ENCODE measurements at regions not wholly inside any gene's neighbourhood (a gene's known extent, or its start where the extent isn't known, plus 50 kb on each side); places are given as distances from the start of the nearest gene placed in this dataset.
A peak's percentile ranks its signal among the peaks of the same experiment; 100 is the strongest.

DNA sequence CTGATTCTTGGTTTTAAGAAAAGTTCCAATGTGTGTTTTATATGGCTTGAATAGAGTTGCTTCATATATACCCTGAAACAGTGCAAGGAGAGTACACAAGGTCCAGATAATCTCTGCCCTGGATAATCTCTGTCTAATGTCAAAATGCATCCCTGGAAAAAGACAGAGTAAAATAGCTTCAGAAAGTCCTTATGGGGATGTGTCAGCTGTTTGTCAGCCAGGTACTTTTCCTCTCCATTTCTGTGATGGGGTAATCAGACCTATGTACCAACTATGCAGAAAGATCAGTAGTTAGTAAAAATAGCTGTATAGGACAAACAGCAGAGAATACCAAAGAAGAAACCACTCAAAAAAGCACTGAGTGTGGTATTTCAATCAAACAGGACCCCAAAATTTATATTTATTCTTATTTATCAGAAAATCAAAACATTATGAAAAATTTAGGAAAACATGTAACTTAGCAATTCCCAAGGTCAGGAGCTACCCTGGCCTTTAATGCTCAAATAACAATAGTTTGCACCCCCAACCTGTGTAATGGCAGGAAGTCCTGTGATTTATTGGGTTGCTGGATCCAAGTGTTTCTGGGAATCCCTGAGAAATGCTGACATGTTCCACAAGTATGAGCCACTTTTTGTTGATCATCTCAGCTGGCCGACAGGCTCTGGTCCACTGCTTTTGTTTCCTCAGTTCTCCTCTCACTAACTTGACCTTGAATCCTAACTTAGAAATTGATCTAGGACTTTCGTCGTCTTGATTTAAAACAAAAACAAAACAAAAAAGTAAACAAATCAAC is 69.6 kb downstream of the MDH1 start:
- DNase-seq (ENCODE audit: low spot score), result no peak

DNA sequence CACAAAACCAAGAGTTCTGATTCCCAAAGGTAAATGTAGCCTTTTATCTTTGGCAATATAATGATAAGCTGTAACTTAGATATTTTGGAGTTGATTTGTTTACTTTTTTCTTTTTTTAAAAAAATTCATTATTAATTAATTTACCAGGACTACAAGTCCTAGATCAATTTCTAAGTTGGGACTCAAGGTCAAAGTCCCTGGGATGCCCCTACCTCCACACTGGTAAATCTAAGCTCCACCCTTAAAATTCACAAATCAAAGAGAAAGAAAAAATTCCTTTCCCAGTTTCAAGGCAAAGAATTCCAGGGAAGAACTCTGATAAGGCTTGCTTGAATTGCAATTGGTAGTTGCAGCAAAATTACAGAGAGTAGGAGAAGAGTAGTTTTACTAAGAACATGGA is 71.3 kb downstream of the MDH1 start:
- no peak for DNase-seq (ENCODE audit: low spot score)

DNA sequence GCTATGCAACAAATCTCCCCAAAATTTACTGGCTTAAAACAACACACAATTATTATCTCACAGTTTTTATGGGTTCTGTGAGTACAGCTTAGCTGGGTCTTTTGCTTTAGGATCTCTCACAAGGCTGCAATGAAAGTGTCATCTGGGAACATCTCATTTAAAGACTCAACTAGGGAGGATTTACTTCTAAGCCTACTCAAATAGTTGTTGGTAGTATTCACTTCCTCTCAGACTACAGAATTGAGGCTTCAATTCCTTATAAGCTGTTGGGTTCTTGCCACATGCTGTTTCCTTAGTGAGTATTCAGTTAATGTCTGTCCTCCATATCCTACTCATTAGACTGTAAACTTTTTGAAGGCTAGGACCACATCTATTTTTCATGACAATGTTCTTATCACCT is 72.3 kb downstream of the MDH1 start:
- DNase-seq (ENCODE audit: low spot score), result peak; percentile 32

DNA sequence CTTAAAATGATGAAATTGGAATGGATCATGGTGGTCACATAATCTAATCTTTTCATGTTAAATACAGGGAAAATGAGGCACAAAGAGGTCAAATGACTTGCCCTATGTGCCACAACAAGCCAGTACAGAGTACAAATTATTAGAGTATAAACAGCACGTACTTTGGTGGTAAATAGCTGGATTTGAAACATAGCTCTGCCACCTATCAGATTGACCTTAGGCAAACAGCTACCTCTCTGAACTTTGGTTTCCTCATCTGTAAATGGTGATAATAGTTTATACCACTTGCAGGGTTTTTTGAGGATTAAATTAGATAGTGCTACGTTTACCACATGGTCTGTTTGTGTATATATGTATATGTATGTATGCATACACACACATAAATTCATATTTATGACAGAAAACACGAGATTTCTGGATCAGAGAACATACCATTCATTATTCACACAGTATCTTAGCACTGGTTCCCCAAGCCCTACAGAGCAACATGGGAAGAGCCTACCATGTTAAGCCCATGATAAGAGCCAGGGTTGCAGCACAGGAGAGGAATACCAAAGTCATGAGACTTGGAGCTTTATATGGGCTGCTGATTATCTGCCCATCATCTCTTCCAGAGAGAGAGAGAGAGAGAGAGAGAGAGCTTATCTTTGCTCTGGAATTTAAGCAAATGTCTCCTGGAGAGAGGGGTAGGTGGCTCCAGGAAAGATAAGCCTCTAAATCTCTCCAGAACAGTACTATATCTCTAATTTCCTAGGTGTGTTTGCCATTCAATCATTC is 73.5 kb downstream of the MDH1 start:
- DNase-seq (ENCODE audit: low spot score), result no peak

DNA sequence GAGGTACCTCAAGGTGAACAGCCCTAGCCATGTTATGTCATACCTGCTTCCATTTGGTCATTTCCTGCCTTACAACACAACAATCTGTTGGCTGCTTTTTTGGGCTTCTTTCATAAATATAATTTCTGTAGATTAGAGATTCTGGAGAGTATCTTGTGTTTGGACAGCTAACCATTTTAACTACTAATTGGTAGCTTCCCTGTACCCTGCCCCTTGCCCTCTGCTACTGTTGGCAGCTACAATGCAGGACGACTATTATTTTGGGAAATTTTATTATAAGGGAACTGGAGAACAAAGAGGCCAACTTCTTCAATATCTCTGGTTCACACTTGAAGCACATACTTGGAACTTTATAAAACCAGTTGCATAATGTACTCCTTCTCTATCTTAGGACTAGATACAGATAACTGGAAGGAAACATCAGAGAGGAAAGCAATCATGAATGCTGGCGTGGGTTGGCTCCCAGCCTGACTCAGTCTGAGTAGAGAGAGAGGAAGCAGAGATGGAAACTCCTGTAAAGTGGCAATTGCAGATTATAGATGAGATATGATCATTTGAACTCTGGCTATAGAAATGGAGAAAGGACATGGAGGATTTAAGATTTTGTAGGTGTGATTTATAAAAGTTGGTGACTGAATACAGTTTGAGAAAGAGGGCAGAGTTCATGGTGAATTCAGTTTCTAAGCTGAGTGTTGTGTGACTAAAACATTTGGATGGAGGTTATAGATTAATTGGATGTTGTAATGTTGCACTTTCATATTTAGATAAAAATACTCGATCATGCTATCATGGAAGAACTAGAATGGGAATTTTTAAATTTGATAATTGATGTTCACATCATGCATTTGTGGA is 74.5 kb downstream of the MDH1 start:
- DNase-seq (ENCODE audit: low spot score), result no peak

DNA sequence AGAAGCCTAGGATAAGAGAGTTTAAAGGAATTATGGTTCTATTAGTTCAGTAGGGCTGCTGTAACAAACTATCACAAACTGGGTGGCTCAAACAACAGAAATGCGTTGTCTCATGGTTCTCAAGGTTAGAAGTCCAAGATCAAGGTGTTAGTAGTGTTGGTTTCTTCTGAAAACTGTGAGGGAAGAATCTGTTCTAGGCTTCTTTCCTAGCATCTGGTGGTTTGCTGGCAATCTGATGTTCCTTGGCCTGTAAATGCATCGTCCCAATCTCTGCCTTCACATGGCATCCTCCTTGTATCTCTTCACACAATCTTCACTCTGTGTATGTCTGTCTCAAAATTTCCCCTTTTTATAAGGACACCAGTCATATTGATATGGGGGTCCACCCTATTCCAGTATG is 76.3 kb downstream of the MDH1 start:
- DNase-seq (ENCODE audit: low spot score), result no peak

DNA sequence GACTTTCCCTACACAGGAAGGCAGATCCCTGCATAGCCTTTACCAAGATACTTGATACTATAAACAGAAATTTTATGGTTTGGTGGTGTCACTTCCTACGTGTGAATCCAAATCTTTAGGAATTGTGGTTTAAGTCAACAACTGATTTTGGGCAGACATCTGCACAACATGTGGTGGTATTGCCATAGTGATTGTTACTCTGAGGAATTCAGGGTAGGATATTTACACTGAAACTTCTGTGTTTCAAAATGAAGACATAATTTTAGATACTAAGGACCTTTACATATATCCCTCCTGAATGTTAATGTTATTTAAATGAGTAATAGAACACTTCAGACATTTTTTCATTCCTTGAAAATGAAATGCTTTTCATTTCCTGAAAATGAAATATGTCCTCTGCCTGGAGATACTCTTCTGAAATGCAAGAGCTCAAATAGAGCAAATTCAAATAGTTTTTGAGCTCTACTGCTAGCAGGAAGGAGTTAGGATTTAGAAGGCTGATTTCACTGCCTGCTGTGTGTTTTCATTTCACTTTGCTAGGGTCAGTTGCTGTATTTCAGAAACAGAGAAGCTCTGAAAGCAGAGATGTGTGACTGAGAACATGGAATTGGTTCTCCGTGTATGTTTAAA is 77.2 kb downstream of the MDH1 start:
- DNase-seq (ENCODE audit: low spot score), result peak; percentile 39

DNA sequence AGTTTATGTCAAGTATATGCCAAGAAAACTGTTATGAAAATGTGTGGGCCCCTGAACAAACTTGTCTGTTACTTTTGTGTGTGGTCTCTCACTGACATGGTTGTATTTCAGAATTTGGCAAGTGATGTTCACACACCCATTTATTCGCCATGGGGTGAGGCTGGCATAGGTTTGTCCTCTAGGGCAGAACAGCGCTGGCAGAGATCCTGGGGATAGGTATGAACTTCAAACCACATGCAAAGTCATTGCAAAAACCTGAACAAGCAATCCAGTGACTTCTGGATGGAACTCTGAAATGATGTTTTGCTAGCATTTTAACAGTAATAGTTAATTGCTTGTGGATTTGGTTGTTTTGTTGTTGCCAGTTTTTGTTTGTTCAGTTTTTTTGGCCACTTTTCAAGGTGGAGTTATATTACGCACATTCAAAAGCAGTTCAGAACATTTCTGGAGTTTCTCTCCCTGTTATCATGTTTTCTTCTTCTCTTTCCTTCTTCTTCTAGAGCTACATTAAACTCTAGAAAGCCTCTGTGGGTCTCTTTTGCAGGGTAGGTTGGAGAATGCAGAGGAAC is 78.5 kb downstream of the MDH1 start:
- no peak for DNase-seq (ENCODE audit: low spot score)

DNA sequence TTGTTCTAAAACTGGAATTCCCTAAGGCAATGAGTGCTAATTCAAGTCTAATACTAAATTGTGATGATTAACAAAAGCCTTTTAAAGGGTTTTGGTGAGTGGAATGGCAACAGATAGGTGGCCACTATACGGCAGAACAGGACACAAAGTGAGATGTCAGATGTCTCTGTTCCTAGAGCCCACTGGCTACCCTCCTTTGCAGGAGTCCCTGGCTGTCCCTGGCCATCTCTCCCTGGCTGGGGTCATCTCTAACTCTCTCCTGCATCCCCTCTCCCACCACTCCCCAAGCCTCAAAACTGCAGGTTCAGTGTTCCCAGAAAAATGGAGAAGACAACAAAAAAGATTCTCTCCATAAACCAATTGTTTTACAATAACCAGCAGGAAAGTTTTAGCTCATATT is 79.2 kb downstream of the MDH1 start:
- no peak for DNase-seq (ENCODE audit: low spot score)

DNA sequence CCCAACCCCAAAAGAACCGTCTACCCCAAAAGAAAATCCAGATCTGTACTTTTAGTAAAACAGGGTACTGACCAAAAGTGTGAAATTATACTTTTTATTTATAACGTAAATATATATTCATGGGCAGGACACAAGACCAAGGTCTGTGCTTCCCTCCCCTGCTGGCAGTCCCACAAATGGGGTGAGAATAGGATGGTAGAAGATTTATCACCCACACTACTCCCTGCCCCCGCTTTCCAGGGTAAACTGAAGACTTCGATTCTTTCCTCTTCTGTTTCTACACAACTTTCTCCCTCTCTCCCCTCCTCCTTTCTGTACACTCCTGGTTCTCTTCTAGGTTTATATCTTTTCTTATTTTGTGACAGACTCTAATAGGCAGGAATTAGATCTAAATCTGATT is 79.7 kb downstream of the MDH1 start:
- no peak for DNase-seq (ENCODE audit: low spot score)

DNA sequence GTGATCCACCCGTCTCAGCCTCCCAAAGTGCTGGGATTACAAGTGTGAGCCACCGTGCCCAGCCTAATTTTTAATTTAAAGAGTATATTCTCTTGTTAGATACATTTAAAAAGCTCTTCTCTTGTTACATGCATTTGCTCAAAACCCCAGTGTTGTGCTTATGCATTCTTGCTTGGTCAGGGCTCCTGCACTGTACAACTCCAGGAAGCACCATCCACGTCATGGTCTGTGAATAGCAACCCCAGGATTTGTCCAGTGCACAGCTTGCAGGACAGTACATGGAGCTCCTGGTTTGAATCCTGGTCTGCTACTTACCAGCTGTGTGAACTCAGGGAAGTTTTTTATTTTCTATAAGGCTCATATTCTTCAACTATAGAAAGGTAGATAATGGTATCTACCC is 80.8 kb downstream of the MDH1 start:
- DNase-seq (ENCODE audit: low spot score), result no peak

DNA sequence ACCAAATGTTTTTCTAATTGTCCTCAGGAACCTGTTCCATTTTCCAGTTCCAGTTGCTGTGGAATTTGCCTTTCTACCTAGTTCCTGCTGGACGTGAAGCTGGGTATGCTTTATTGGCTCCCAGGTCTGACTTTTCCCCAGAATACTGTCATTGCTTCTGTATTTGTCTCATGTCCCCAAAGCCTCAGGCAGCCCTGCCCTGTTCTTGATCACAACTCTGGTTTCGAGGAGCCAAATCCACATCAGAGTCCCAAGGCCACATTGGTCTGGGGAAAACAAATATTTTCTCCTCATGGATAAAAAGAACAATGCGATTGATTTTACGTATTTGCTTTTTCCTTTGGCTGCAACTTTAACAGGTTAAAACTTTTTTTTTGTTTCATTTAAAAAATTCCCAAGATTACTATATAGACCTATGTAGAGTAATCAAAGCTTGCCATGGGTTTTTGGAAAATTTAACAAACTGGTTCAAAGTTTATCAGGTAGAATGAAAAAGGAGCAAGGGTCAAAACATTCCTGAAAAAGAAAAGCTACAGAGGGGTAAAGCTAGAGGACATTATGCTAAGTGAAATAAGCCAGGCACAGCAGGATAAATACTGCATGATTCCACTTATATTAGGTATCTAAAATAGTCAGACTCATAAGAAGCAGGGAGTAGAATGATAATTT is 85.2 kb downstream of the MDH1 start:
- DNase-seq (ENCODE audit: low spot score), result no peak

DNA sequence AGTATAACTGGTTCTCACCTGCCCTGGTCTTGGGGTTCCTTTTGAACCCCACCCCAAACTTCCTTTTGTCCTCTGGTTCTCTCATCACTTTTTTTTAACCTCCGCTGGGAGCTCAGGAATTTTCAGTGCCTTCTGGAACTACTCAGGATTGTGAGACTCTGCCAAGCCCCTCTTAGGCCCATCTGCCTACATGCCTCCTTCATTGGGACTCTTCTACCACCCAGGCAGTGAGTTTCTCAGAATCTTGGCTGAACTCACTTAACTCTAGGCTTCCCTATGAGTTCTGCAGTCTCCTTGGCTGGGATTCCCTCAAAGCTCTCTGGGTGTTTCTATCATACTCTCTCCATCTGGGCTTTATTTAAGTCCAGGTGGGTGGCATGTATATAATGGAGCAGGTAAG is 86.3 kb downstream of the MDH1 start:
- no peak for DNase-seq (ENCODE audit: low spot score)

DNA sequence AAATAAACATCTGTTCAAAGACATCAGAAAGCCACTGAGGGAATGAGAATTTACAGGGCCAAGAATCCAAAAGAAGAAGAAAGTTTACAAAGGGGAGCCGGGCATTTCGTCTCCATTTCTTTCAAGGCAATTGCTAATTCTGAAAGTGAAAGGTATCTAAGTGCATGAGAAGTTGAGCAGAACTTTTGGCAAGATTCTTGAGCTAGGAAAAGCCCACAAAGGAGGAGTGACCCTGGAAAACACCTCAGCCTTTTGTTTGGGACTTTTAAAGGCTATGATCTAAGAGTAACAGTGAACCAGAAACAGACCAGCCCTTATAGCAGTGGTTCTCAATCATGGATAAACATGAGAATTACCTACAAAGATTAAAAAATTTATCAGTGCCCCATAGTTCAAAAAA is 87.4 kb downstream of the MDH1 start:
- no peak for DNase-seq (ENCODE audit: low spot score)

DNA sequence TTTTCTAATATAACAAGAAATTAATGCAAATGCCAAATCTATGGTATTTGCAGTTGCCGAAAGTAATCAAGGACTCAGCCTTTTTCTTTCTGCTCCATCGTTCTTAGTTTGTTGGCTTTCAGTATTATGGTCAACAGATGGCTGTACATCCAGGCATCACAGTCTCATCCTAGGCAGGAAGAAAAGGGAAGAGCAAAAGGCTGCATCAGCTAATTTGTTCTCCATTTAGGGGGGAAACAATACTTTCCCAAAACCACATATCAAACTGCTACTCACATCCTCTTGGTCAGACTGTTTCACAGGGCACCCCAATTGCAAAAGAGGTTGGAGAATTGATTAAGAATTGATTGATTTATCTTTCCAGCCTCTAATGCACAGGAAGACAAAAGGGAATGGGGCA is 89.3 kb downstream of the MDH1 start:
- DNase-seq (ENCODE audit: low spot score), result no peak

DNA sequence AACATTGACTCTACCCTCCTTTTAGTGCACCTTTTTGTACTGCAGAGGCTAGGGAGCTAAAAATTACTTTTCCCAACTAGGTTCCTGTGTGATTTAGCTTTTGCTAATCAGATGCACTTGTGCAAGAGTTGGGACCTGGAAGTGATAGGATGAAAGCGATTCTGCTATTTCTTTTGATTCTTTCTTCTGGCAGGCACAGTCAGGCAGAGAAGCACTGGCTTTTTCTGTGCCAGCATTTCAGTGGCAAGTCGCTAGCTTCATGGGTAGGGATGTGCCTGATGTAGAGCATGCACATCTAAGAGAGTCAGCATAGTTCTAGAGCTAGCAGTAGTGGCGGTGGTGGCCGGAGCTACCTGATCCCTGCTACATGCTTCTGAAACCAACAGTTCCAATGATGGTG is 89.8 kb downstream of the MDH1 start:
- no peak for DNase-seq (ENCODE audit: low spot score)

DNA sequence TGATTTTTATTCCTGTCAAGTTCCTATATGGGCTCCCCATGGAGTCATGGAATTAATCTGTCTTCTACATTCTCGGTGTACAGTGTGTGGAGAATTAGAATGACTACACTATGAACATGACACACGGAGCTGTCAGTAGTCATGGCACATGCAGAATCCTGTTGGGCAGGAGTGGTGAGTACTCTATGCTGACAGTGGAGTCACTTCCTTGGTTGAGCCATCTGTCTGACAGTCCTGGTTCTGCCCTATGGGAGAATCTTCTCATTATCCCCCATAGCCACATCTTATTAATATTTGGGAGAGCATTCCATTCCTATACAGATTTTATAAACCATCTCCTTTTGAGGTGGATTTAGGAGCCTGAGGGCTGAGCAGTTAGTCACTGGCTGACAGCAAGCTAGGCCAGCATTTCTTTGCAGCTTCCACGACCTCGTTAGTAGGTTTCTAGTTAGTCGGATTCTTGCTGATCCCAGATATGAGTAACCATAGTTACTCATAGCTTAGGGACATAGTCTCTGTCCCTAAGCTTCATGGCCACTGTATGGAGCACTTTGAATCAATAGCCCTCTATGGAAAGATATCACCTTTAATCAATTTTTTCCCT is 90.6 kb downstream of the MDH1 start:
- no peak for DNase-seq (ENCODE audit: low spot score)

DNA sequence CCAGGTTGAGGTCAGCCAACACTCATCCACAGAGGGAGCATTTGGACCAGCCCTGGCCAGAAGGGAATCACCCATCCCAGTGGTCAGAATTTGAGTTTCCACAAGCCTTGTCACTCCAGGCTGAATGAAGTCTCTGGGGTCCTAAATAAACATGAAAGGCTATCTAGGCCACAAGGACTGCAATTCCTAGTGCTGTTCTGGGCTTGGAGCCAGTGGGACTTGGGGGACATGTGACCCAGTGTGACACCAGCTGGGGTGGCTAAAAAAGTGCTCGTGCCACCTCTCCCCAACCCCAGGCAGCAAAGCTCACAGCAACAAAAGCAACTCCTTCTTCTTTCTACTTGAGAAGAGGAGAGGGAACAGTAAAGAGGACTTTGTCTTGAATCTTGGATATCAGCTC is 91.7 kb downstream of the MDH1 start:
- no peak for DNase-seq (ENCODE audit: low spot score)

DNA sequence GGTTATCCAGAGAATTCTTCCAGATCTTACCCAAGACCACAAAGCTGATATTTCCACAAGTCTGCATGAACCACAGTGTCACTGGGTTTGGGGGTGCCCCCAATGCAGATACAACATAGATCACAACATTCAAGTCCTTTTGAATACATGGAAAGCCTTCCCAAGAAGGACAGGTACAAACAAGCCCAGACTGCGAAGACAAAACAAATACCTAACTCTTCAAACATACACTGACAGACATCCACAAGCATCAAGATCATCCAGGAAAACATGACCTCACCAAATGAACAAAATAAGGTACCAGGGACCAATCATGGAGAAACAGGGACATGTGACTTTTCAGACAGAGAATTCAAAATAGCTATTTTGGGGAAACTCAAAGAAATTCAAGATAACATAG is 93.1 kb downstream of the MDH1 start:
- DNase-seq (ENCODE audit: low spot score), result no peak

DNA sequence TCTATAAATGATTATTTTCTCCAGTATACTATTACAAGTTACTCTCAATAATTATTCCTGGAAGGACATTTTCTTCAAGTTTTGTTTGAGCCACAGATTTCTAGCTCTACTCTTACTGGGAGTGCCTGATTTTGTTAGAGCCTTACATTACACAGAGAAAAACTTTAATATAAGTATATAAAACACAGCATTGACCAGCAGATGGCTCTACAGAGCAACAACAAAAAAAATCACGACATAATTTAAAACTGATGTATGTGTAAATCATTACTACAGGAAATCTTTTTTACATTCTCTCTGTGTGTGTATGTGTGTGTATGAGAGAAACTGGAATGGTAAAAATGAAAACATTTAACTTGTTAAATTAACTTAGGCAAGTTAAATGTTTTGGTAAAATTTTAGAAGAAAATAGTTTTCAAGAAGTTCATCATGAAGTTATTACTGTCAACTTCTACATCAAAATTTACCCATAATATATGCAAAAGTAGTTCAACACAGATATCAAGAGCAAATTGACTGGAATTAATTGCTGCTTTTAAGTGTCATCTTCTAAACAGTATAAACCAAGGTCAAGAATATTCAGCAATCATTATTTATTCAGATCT is 103.3 kb downstream of the MDH1 start:
- peak; percentile 17 for DNase-seq (ENCODE audit: low spot score)

DNA sequence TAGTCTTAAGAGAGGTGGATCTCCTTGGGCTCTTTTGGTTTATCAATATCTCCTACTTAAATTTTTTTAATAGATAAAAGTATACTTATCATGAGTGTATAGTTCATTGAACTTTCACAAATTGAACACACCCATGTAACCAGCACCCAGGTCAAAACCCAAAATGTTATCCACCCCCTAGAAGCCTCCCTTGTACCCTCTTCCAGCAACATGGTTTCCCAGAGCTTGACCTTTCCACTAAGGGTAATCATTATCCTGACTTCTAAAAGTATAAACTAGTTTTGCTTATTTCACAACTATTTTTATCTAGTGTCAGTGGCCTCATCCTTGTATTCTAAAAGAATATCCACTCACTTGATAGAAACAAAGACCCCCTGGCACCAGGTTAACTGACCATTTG is 106.8 kb downstream of the MDH1 start:
- no peak for DNase-seq (ENCODE audit: low spot score)

Measured in hepatic stellate cell (primary cell).